Caco-2 (cell line): ENCODE measurements at regions not wholly inside any gene's neighbourhood (a gene's known extent, or its start where the extent isn't known, plus 50 kb on each side); places are given as distances from the start of the nearest gene placed in this dataset.

Experiments
- BruUV-seq: library from RNA; stranded (reverse); fragments of 400-500 nt; replicated peaks from 2 replicates; lab custom pipeline; 2021; lab: Mats Ljungman, UMichigan
- CTCF ChIA-PET: fragments of 300-600 bp; sonication (Branson Sonifier 250); formaldehyde crosslinking; loops from one replicate; lab custom pipeline; 2022; ENCODE audit warnings: antibody characterized with exemption; lab: Charles Lee
- POLR2A ChIA-PET: fragments of 300-600 bp; sonication (Branson Sonifier 250); formaldehyde crosslinking; loops from one replicate; lab custom pipeline; 2022; ENCODE audit warnings: antibody characterized with exemption; lab: Charles Lee
- DNase-seq, 2 experiments: peaks; one replicate each; pipeline versions ENCODE4 v3.0.0 to v3.0.0-alpha.2; 2020 to 2022
- H3K27me3 ChIP-seq: replicated peaks from 2 replicates; pipeline ENCODE4 v1.6.0; 2011; ENCODE audit warnings: low read length; ENCODE audit not compliant: control insufficient read depth, insufficient read depth
- H3K36me3 ChIP-seq: 2 replicates; pipeline ENCODE4 v1.5.1; 2011; ENCODE audit warnings: low read length; ENCODE audit not compliant: control insufficient read depth, insufficient read depth
- H3K4me1 ChIP-seq: fragments of 250-450 bp; sonication (Bioruptor Pico); 2 replicates; pipeline ENCODE4 v1.5.1; 2020; ENCODE audit warnings: mild to moderate bottlenecking
- H3K4me3 ChIP-seq: 2 replicates; pipeline ENCODE4 v1.5.1; 2011; ENCODE audit warnings: low read depth, mild to moderate bottlenecking, control low read depth, low read length
- H3K9me3 ChIP-seq: fragments of 250-450 bp; sonication (Bioruptor Pico); 2 replicates; pipeline ENCODE4 v1.5.1; 2020; ENCODE audit warnings: mild to moderate bottlenecking, moderate library complexity
- H3K27ac Mint-ChIP-seq: one replicate; pipeline ENCODE4 v1.8.0; 2022; ENCODE audit warnings: mixed read lengths; ENCODE audit not compliant: unreplicated experiment
- H3K27me3 Mint-ChIP-seq: one replicate; pipeline ENCODE4 v1.8.0; 2022; ENCODE audit warnings: mixed read lengths; ENCODE audit not compliant: insufficient read depth, unreplicated experiment
- H3K36me3 Mint-ChIP-seq: one replicate; pipeline ENCODE4 v1.8.0; 2022; ENCODE audit warnings: mild to moderate bottlenecking, mixed read lengths; ENCODE audit not compliant: insufficient read depth, unreplicated experiment
- H3K4me1 Mint-ChIP-seq: one replicate; pipeline ENCODE4 v1.8.0; 2022; ENCODE audit warnings: low read depth, mixed read lengths; ENCODE audit not compliant: unreplicated experiment
- H3K4me3 Mint-ChIP-seq: one replicate; pipeline ENCODE4 v1.8.0; 2022; ENCODE audit warnings: mild to moderate bottlenecking, moderate library complexity, mixed read lengths; ENCODE audit not compliant: unreplicated experiment
- H3K9me3 Mint-ChIP-seq: one replicate; pipeline ENCODE4 v1.8.0; 2022; ENCODE audit warnings: mixed read lengths; ENCODE audit not compliant: unreplicated experiment
- CTCF ChIP-seq, 2 experiments: fragments of 200-600 bp in 1 of 2; IDR thresholded peaks; 1 replicate in 1 of 2; 2 replicates in 1 of 2; pipeline versions ENCODE4 v1.5.1 to v1.8.0; 2011 to 2022; ENCODE audit warnings: antibody characterized with exemption in 1 of 2, control low read depth in 1 of 2, inconsistent platforms in 1 of 2, low read depth in 1 of 2, low read length in 1 of 2, mild to moderate bottlenecking in 1 of 2, moderate library complexity in 1 of 2; ENCODE audit not compliant: insufficient read depth in 1 of 2, severe bottlenecking in 1 of 2, unreplicated experiment in 1 of 2
- intact Hi-C: fragments of 100-400 bp; cut with micrococcal nuclease; formaldehyde crosslinking; loops from one replicate; pipeline ENCODE4 v1.10.0; 2022; ENCODE audit not compliant: unreplicated experiment

- H3K27me3 ChIP-seq, result no peaks in the 10 kb centered on the region
- Mint-ChIP-seq H3K4me1 (peaks cover 45% of the 10 kb centered on the region), H3K9me3 (no peaks in the 10 kb centered on the region), H3K4me3 (no peak overlapping the region), H3K27ac (no peak overlapping the region), H3K27me3 (no peaks in the 10 kb centered on the region), H3K36me3 (no peaks in the 10 kb centered on the region)
- DNase-seq, result no peak
- H3K9me3 ChIP-seq, result no peaks in the 10 kb centered on the region
- intact Hi-C loops, result no loop called here
- ChIA-PET POLR2A (interaction anchor here (0.6 kb wide), 1 partner anchor 63 kb away, joined by 3 read pairs; no protein-coding TSS in a partner anchor), CTCF (interaction anchor here (1.2 kb wide), 1 partner anchor 247 kb away, joined by 4 read pairs; no protein-coding TSS in a partner anchor)
- H3K4me3 ChIP-seq, result no peak overlapping the region
- no peak for TF ChIP-seq CTCF (IDR thresholded peaks at IDR 0.05; ENCODE audit: insufficient read depth in 1 of 2, low read depth in 1 of 2, low read length in 1 of 2, severe bottlenecking in 1 of 2, unreplicated experiment in 1 of 2)
- no TSS peak for BruUV-seq
- peaks cover 35% of the 10 kb centered on the region for H3K4me1 ChIP-seq
- no peaks in the 10 kb centered on the region for H3K36me3 ChIP-seq
Measured at GRCh38 chr20:53826597-53827291, 233.1 kb upstream of the ZNF217 start.

GRCh38 chr20:53826090-53826489 is 232.5 kb upstream of the ZNF217 start:
- Mint-ChIP-seq H3K27me3 (no peaks in the 10 kb centered on the region), H3K4me3 (no peak overlapping the region), H3K36me3 (no peaks in the 10 kb centered on the region), H3K4me1 (peaks cover 45% of the 10 kb centered on the region), H3K9me3 (no peaks in the 10 kb centered on the region), H3K27ac (no peak overlapping the region)
- no peaks in the 10 kb centered on the region; the same call in 1 of the 2 replicates for H3K9me3 ChIP-seq
- no peak overlapping the region for H3K4me3 ChIP-seq
- no TSS peak for BruUV-seq
- no peak for TF ChIP-seq CTCF (IDR thresholded peaks at IDR 0.05; ENCODE audit: insufficient read depth in 1 of 2, low read depth in 1 of 2, low read length in 1 of 2, severe bottlenecking in 1 of 2, unreplicated experiment in 1 of 2)
- no peaks in the 10 kb centered on the region for H3K27me3 ChIP-seq
- no peaks in the 10 kb centered on the region for H3K36me3 ChIP-seq
- ChIA-PET POLR2A (no interaction called here), CTCF (interaction anchor here (1.0 to 1.2 kb wide), 2 partner anchors 40 to 247 kb away, joined by 3 to 4 read pairs; no protein-coding TSS in a partner anchor)
- H3K4me1 ChIP-seq, result peaks cover 35% of the 10 kb centered on the region
- DNase-seq, result no peak
- intact Hi-C loops, result no loop called here

GRCh38 chr20:53825282-53825681 is 231.6 kb upstream of the ZNF217 start:
- Mint-ChIP-seq H3K4me3 (no peak overlapping the region), H3K9me3 (no peaks in the 10 kb centered on the region), H3K36me3 (no peaks in the 10 kb centered on the region), H3K27me3 (no peaks in the 10 kb centered on the region), H3K27ac (no peak overlapping the region), H3K4me1 (peaks cover 44% of the 10 kb centered on the region)
- no peaks in the 10 kb centered on the region for H3K36me3 ChIP-seq
- no peaks in the 10 kb centered on the region for H3K27me3 ChIP-seq
- no TSS peak for BruUV-seq
- no peak for DNase-seq
- H3K9me3 ChIP-seq, result no peaks in the 10 kb centered on the region; the same call in 1 of the 2 replicates
- ChIA-PET POLR2A (interaction anchor here (0.6 kb wide), 2 partner anchors 61 to 1161 kb away, joined by 3 to 5 read pairs; no protein-coding TSS in a partner anchor), CTCF (interaction anchor here (1.0 kb wide), 1 partner anchor 40 kb away, joined by 3 read pairs; no protein-coding TSS in a partner anchor)
- peaks cover 32% of the 10 kb centered on the region for H3K4me1 ChIP-seq
- no peak overlapping the region for H3K4me3 ChIP-seq
- intact Hi-C loops, result no loop called here
- no peak for TF ChIP-seq CTCF (IDR thresholded peaks at IDR 0.05; ENCODE audit: insufficient read depth in 1 of 2, low read depth in 1 of 2, low read length in 1 of 2, severe bottlenecking in 1 of 2, unreplicated experiment in 1 of 2)
